HCT116 (cell line): ENCODE measurements at regions not wholly inside any gene's neighbourhood (a gene's known extent, or its start where the extent isn't known, plus 50 kb on each side); places are given as distances from the start of the nearest gene placed in this dataset.

Experiments used
- ATAC-seq: fragments of 200-7000 bp; cut with Tn5 transposase; 2 replicates; pipeline ENCODE4 v1.9.1; 2020; ENCODE audit warnings: mild to moderate bottlenecking, moderate library complexity
- BruUV-seq: library from RNA; stranded (reverse); fragments of 400-500 nt; replicated peaks from 2 replicates; lab custom pipeline; 2021; lab: Mats Ljungman, UMichigan
- CTCF ChIA-PET: fragments of 300-600 bp; sonication (Branson Sonifier 250); formaldehyde crosslinking; loops from one replicate; lab custom pipeline; 2021; ENCODE audit warnings: antibody characterized with exemption; lab: Charles Lee
- POLR2A ChIA-PET: fragments of 300-600, 350-600 bp; sonication (Branson Sonifier 250); formaldehyde crosslinking; loops from one replicate; lab custom pipeline; 2021; ENCODE audit warnings: antibody characterized with exemption; lab: Charles Lee
- RAD21 ChIA-PET, 2 experiments: fragments of 300-600 bp; sonication (Branson Sonifier 250); formaldehyde crosslinking; loops; one replicate each; lab custom pipeline; 2023; ENCODE audit warnings: low total read pairs in 2 of 2; ENCODE audit not compliant: uncharacterized antibody in 2 of 2, unreplicated experiment in 2 of 2, low non-redundant PET in 1 of 2; lab: Charles Lee
- DNase-seq: peaks from one replicate; pipeline ENCODE4 v3.0.0-alpha.2; 2010; ENCODE audit warnings: low read depth, low spot score
- H2AFZ ChIP-seq: fragments of 200-600 bp; shearing (Covaris generic), sonication (generic); 2 replicates; pipeline ENCODE4 v1.6.1; 2017; ENCODE audit warnings: low read depth, mixed run types, mixed read lengths, antibody characterized with exemption, low read length; ENCODE audit not compliant: poor library complexity, severe bottlenecking
- H3K27ac ChIP-seq: 2 replicates; pipeline ENCODE4 v1.5.1; 2012; ENCODE audit warnings: low read depth, low read length
- H3K27me3 ChIP-seq: fragments of 200-600 bp; sonication (generic); 2 replicates; pipeline ENCODE4 v1.6.1; 2016; ENCODE audit warnings: mixed run types, low read length, mixed read lengths; ENCODE audit not compliant: insufficient read depth
- H3K36me3 ChIP-seq, 2 experiments: fragments of 200-500 bp in 1 of 2; fragments of 200-600 bp in 1 of 2; sonication (Bioruptor generic) in 1 of 2; sonication (generic) in 1 of 2; 2 replicates each; pipeline versions ENCODE4 v1.5.1 to v1.6.1; 2014 to 2016; ENCODE audit warnings: low read length in 2 of 2, inconsistent platforms in 1 of 2, mixed read lengths in 1 of 2, mixed run types in 1 of 2; ENCODE audit not compliant: insufficient read depth in 2 of 2, control insufficient read depth in 1 of 2
- H3K4me1 ChIP-seq, 2 experiments: fragments of 200-600 bp in 1 of 2; sonication (generic) in 1 of 2; 2 replicates each; pipeline versions ENCODE4 v1.5.1 to v1.6.1; 2012 to 2017; ENCODE audit warnings: low read length in 2 of 2, inconsistent platforms in 1 of 2, mild to moderate bottlenecking in 1 of 2, mixed read lengths in 1 of 2, mixed run types in 1 of 2, moderate library complexity in 1 of 2; ENCODE audit not compliant: insufficient read depth in 2 of 2, control insufficient read depth in 1 of 2
- H3K4me2 ChIP-seq: fragments of 200-600 bp; sonication (generic); 2 replicates; pipeline ENCODE4 v1.6.1; 2017; ENCODE audit warnings: mixed run types, low read length, mixed read lengths
- H3K4me3 ChIP-seq, 2 experiments: fragments of 200-600 bp in 1 of 2; sonication (generic) in 1 of 2; replicated peaks in 1 of 2; 2 replicates each; pipeline ENCODE4 v1.5.1; 2011 to 2016; ENCODE audit warnings: low read length in 2 of 2, control low read depth in 1 of 2, low read depth in 1 of 2, mild to moderate bottlenecking in 1 of 2, mixed read lengths in 1 of 2, mixed run types in 1 of 2
- H3K79me2 ChIP-seq: fragments of 200-600 bp; sonication (generic); 2 replicates; pipeline ENCODE4 v1.6.1; 2017; ENCODE audit warnings: mild to moderate bottlenecking, mixed run types, low read length, moderate library complexity, mixed read lengths; ENCODE audit not compliant: insufficient read depth
- H3K9ac ChIP-seq: fragments of 200-600 bp; sonication (generic); 2 replicates; pipeline ENCODE4 v1.6.1; 2016; ENCODE audit warnings: low read length, mixed read lengths
- H3K9me2 ChIP-seq: fragments of 200-600 bp; sonication (generic), shearing (Covaris generic); 2 replicates; pipeline ENCODE4 v1.6.1; 2017; ENCODE audit warnings: mixed run types, mild to moderate bottlenecking, moderate library complexity; ENCODE audit not compliant: insufficient read depth
- H3K9me3 ChIP-seq, 2 experiments: fragments of 200-500 bp in 1 of 2; fragments of 200-600 bp in 1 of 2; sonication (Bioruptor generic) in 1 of 2; sonication (generic) in 1 of 2; 2 replicates each; pipeline ENCODE4 v1.6.1; 2014 to 2017; ENCODE audit warnings: low read length in 2 of 2, mixed read lengths in 2 of 2, inconsistent platforms in 1 of 2, low read depth in 1 of 2, mild to moderate bottlenecking in 1 of 2, mixed run types in 1 of 2, moderate library complexity in 1 of 2; ENCODE audit not compliant: control insufficient read depth in 1 of 2, insufficient read depth in 1 of 2
- H4K20me1 ChIP-seq: fragments of 200-600 bp; sonication (generic), shearing (Covaris generic); 2 replicates; pipeline ENCODE4 v1.6.1; 2017; ENCODE audit warnings: mixed run types, mild to moderate bottlenecking, moderate library complexity; ENCODE audit not compliant: insufficient read depth
- CEBPB ChIP-seq: IDR thresholded peaks from 2 replicates; pipeline ENCODE4 v1.6.1; 2012; ENCODE audit warnings: low read depth
- EZH2 ChIP-seq: fragments of 200-600 bp; sonication (generic); IDR thresholded peaks from 2 replicates; pipeline ENCODE4 v1.6.1; 2017; ENCODE audit warnings: antibody characterized with exemption, mixed run types
- RAD21 ChIP-seq: IDR thresholded peaks from 2 replicates; pipeline ENCODE4 v1.6.1; 2012; ENCODE audit warnings: low read depth, mild to moderate bottlenecking
- SP1 ChIP-seq: IDR thresholded peaks from 2 replicates; pipeline ENCODE4 v1.6.1; 2012; ENCODE audit warnings: low read depth
- SRF ChIP-seq: IDR thresholded peaks from 2 replicates; pipeline ENCODE4 v1.6.1; 2012; ENCODE audit warnings: low read depth
- YY1 ChIP-seq: IDR thresholded peaks from 2 replicates; pipeline ENCODE4 v1.6.1; 2011; ENCODE audit warnings: low read length, low read depth, moderate library complexity, mild to moderate bottlenecking; ENCODE audit not compliant: insufficient replicate concordance; ENCODE audit errors: extremely low read depth
- intact Hi-C: fragments of 100-400 bp; cut with micrococcal nuclease; formaldehyde crosslinking; loops from 2 replicates; pipeline ENCODE4 v1.10.0; 2022
- TF ChIP-seq, protein P1 (sequence below): IDR thresholded peaks from 2 replicates; pipeline ENCODE4 v1.6.1; 2012
- TF ChIP-seq, protein P2 (sequence below), 3 experiments: fragments of 200-600 bp in 1 of 3; sonication (generic) in 1 of 3; IDR thresholded peaks in 2 of 3; conservative IDR thresholded peaks in 1 of 3; 2 replicates each; pipeline ENCODE4 v1.5.1; 2012 to 2017; ENCODE audit warnings: low read depth in 2 of 3, low read length in 2 of 3, antibody characterized with exemption in 1 of 3, borderline replicate concordance in 1 of 3, control low read depth in 1 of 3, mild to moderate bottlenecking in 1 of 3, mixed read lengths in 1 of 3, mixed run types in 1 of 3, moderate library complexity in 1 of 3; ENCODE audit not compliant: insufficient read depth in 1 of 3
- TF ChIP-seq, protein P3 (sequence below): IDR thresholded peaks from 2 replicates; pipeline ENCODE4 v1.6.1; 2012
- TF ChIP-seq, protein P4 (sequence below): IDR thresholded peaks from 2 replicates; pipeline ENCODE4 v1.6.1; 2012; ENCODE audit warnings: low read depth
- TF ChIP-seq, protein P5 (sequence below): IDR thresholded peaks from 2 replicates; pipeline ENCODE4 v1.6.1; 2011; ENCODE audit warnings: mild to moderate bottlenecking, low read length, moderate library complexity; ENCODE audit not compliant: insufficient replicate concordance; ENCODE audit errors: extremely low read depth

DNA sequence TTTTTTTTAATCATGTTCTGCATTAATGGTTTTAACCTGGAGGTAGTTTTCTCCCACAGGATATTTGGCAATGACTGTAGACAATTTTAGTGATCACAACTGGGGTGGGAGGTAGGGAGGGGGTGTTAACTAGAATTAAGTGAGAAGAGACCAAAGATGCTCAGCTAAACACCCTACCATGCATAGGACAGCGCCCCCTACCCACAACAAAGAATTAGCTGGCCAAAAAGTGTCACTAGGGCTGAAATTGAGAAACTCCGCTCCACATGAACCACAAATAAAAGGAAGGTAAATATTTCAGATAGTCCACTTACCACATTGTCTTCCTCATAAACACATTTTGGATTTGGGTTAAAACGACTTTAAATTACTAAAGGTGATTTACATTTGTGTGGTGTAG lies 942.6 kb downstream of the SUCLG1 start:
- POLR2A ChIA-PET = no interaction called here
- TF ChIP-seq, protein P1, sequence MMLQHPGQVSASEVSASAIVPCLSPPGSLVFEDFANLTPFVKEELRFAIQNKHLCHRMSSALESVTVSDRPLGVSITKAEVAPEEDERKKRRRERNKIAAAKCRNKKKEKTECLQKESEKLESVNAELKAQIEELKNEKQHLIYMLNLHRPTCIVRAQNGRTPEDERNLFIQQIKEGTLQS = no peak
- TF ChIP-seq, protein P2, sequence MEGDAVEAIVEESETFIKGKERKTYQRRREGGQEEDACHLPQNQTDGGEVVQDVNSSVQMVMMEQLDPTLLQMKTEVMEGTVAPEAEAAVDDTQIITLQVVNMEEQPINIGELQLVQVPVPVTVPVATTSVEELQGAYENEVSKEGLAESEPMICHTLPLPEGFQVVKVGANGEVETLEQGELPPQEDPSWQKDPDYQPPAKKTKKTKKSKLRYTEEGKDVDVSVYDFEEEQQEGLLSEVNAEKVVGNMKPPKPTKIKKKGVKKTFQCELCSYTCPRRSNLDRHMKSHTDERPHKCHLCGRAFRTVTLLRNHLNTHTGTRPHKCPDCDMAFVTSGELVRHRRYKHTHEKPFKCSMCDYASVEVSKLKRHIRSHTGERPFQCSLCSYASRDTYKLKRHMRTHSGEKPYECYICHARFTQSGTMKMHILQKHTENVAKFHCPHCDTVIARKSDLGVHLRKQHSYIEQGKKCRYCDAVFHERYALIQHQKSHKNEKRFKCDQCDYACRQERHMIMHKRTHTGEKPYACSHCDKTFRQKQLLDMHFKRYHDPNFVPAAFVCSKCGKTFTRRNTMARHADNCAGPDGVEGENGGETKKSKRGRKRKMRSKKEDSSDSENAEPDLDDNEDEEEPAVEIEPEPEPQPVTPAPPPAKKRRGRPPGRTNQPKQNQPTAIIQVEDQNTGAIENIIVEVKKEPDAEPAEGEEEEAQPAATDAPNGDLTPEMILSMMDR (IDR thresholded peaks at IDR 0.05 in 2 of 3, conservative IDR thresholded peaks at IDR 0.05 in 1 of 3; ENCODE audit: borderline replicate concordance in 1 of 3, insufficient read depth in 1 of 3, low read depth in 2 of 3, low read length in 2 of 3) = peak; percentile 4 to 74 (median 52); a peak in 4 of 6 replicates
- no peak overlapping the region for H3K9ac ChIP-seq
- peak; percentile 52; the same call in 1 of the 2 replicates for ATAC-seq
- BruUV-seq = no TSS peak
- DNase-seq = no peak
- no peaks in the 10 kb centered on the region for H3K79me2 ChIP-seq
- H3K4me1 ChIP-seq = no peaks in the 10 kb centered on the region
- H3K4me3 ChIP-seq = no peak overlapping the region
- H2AFZ ChIP-seq = no peak overlapping the region
- no peaks in the 10 kb centered on the region for H3K36me3 ChIP-seq
- no peaks in the 10 kb centered on the region for H3K9me2 ChIP-seq
- H3K9me3 ChIP-seq = no peaks in the 10 kb centered on the region
- no peaks in the 10 kb centered on the region for H3K27me3 ChIP-seq
- intact Hi-C loops = no loop called here
- no peak overlapping the region for H3K4me2 ChIP-seq
- H4K20me1 ChIP-seq = no peaks in the 10 kb centered on the region
- CTCF ChIA-PET = interaction anchor here (0.8 to 1.1 kb wide), 2 partner anchors 11 to 12 kb away, joined by 3 read pairs; no protein-coding TSS in a partner anchor
- H3K27ac ChIP-seq = no peak overlapping the region
- RAD21 ChIA-PET = interaction anchor here in 1 of 2 experiments (0.6 kb wide), 1 partner anchor 233 kb away, joined by 3 read pairs; no protein-coding TSS in a partner anchor

DNA sequence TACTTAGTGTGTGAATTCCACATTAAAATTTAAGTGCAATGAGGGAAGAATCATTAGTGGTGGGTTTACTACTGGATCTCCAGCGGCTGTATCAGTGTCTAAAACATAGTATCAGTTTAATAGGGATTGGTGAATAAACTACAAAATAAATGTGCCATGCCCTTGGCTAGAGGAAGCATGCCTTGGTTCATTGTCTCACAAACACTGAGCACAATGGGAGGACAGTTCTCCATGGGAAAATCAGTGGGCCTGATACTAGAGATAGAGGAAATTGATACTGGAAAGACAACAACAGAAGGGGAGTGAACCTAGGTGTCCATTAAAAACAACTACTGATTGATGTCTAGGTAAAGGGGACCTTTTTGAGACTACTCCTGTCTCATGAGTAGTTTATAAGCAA lies 971.6 kb downstream of the SUCLG1 start:
- Histone ChIP-seq H3K4me2 (no peak overlapping the region), H3K79me2 (no peaks in the 10 kb centered on the region), H3K4me3 (no peak overlapping the region), H3K9me2 (no peaks in the 10 kb centered on the region), H3K27me3 (no peaks in the 10 kb centered on the region), H3K4me1 (no peaks in the 10 kb centered on the region), H3K27ac (no peak overlapping the region), H4K20me1 (no peaks in the 10 kb centered on the region), H3K36me3 (no peaks in the 10 kb centered on the region), H3K9ac (no peak overlapping the region), H2AFZ (no peak overlapping the region), H3K9me3 (no peaks in the 10 kb centered on the region)
- intact Hi-C loops = no loop called here
- ATAC-seq (no peak), DNase-seq (no peak)
- ChIA-PET POLR2A (no interaction called here), CTCF (no interaction called here), RAD21 (no interaction called here)
- no TSS peak for BruUV-seq
- TF ChIP-seq SRF = no peak
- no peak for TF ChIP-seq RAD21
- no peak for TF ChIP-seq CEBPB
- TF ChIP-seq EZH2 = no peak
- TF ChIP-seq SP1 = no peak
- no peak for TF ChIP-seq YY1
- TF ChIP-seq, protein P3, sequence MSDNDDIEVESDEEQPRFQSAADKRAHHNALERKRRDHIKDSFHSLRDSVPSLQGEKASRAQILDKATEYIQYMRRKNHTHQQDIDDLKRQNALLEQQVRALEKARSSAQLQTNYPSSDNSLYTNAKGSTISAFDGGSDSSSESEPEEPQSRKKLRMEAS = no peak
- TF ChIP-seq, protein P4, sequence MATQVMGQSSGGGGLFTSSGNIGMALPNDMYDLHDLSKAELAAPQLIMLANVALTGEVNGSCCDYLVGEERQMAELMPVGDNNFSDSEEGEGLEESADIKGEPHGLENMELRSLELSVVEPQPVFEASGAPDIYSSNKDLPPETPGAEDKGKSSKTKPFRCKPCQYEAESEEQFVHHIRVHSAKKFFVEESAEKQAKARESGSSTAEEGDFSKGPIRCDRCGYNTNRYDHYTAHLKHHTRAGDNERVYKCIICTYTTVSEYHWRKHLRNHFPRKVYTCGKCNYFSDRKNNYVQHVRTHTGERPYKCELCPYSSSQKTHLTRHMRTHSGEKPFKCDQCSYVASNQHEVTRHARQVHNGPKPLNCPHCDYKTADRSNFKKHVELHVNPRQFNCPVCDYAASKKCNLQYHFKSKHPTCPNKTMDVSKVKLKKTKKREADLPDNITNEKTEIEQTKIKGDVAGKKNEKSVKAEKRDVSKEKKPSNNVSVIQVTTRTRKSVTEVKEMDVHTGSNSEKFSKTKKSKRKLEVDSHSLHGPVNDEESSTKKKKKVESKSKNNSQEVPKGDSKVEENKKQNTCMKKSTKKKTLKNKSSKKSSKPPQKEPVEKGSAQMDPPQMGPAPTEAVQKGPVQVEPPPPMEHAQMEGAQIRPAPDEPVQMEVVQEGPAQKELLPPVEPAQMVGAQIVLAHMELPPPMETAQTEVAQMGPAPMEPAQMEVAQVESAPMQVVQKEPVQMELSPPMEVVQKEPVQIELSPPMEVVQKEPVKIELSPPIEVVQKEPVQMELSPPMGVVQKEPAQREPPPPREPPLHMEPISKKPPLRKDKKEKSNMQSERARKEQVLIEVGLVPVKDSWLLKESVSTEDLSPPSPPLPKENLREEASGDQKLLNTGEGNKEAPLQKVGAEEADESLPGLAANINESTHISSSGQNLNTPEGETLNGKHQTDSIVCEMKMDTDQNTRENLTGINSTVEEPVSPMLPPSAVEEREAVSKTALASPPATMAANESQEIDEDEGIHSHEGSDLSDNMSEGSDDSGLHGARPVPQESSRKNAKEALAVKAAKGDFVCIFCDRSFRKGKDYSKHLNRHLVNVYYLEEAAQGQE = no peak
- TF ChIP-seq, protein P5, sequence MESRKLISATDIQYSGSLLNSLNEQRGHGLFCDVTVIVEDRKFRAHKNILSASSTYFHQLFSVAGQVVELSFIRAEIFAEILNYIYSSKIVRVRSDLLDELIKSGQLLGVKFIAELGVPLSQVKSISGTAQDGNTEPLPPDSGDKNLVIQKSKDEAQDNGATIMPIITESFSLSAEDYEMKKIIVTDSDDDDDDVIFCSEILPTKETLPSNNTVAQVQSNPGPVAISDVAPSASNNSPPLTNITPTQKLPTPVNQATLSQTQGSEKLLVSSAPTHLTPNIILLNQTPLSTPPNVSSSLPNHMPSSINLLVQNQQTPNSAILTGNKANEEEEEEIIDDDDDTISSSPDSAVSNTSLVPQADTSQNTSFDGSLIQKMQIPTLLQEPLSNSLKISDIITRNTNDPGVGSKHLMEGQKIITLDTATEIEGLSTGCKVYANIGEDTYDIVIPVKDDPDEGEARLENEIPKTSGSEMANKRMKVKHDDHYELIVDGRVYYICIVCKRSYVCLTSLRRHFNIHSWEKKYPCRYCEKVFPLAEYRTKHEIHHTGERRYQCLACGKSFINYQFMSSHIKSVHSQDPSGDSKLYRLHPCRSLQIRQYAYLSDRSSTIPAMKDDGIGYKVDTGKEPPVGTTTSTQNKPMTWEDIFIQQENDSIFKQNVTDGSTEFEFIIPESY = no peak
